22Rv1 (cell line): ENCODE measurements at regions not wholly inside any gene's neighbourhood (a gene's known extent, or its start where the extent isn't known, plus 50 kb on each side); places are given as distances from the start of the nearest gene placed in this dataset.
"Not testable (repeated sequence)": the region's sequence is repeated elsewhere in the genome, so short reads cannot be mapped to it uniquely, and the experiment has no call there.

Experiments
- H3K27ac ChIP-seq: fragments of 450-650 bp; 2 replicates; pipeline ENCODE4 v1.5.1; 2017
- ZFX ChIP-seq: fragments of 450-650 bp; IDR thresholded peaks from 2 replicates; pipeline ENCODE4 v1.6.1; 2017; ENCODE audit warnings: antibody characterized with exemption, borderline replicate concordance
- TF ChIP-seq, protein P1 (sequence below): fragments of 450-650 bp; IDR thresholded peaks from 2 replicates; pipeline ENCODE4 v1.5.1; 2017; ENCODE audit warnings: mild to moderate bottlenecking

DNA sequence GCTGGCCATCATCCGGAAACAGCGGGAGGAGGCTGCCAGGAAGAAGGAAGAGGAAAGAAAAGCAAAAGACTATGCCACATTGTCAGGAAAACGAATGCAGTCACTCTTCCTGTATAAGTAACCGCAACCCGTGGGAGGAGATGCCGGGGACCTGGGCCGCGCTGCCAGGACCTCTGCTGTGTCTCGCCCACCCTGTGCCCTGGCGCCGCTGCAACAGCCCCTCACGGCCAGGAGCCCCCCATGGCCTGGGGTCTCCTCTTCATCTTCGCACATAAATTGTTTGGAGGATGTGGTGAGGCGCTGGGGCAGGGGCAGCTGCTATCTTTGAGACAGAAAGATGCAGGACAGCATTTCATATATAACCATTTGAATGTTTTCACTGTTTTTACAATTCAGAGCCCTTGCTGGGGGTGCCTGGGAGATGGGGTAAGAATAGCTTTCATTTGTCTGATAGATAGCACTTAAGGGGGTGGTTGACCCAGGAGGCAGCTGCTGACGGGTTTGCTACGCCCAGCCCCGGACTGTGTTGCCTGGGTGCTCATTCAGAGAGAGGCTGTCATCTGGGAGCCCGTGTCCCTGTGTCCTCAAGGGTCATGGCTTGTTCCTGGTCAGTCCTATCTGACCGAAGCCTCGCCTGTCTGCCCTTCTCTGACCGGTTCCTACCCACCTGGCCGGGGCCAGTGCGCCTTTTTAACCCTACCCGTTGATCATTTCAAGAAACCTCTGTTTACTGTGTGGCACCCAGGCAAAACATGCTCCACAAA is 1067.7 kb upstream of the COX7C start:
- no peak overlapping the region for H3K27ac ChIP-seq
- TF ChIP-seq, protein P1, sequence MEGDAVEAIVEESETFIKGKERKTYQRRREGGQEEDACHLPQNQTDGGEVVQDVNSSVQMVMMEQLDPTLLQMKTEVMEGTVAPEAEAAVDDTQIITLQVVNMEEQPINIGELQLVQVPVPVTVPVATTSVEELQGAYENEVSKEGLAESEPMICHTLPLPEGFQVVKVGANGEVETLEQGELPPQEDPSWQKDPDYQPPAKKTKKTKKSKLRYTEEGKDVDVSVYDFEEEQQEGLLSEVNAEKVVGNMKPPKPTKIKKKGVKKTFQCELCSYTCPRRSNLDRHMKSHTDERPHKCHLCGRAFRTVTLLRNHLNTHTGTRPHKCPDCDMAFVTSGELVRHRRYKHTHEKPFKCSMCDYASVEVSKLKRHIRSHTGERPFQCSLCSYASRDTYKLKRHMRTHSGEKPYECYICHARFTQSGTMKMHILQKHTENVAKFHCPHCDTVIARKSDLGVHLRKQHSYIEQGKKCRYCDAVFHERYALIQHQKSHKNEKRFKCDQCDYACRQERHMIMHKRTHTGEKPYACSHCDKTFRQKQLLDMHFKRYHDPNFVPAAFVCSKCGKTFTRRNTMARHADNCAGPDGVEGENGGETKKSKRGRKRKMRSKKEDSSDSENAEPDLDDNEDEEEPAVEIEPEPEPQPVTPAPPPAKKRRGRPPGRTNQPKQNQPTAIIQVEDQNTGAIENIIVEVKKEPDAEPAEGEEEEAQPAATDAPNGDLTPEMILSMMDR, result no peak
- no peak for TF ChIP-seq ZFX

DNA sequence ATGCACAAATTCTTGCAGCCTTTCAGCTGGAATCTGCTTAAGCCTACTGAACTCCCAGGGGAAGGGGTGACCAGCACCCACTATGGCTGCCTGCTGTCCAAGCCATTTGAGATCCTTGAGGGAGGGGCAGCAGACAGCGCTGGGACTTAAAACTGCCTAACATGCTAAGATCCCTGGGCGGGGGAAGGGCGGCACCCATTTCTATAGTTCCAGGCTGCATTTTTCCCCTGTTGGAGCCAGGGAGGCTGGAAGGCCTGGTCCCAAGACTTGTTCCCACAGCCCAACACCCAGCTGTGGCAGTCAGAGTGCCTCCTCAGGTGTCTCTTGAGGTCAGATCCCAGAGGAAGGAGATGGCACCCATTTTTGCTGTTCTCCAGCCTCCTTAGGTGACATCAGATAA is 1061.3 kb upstream of the COX7C start:
- TF ChIP-seq ZFX, result no peak
- TF ChIP-seq, protein P1, result no peak

DNA sequence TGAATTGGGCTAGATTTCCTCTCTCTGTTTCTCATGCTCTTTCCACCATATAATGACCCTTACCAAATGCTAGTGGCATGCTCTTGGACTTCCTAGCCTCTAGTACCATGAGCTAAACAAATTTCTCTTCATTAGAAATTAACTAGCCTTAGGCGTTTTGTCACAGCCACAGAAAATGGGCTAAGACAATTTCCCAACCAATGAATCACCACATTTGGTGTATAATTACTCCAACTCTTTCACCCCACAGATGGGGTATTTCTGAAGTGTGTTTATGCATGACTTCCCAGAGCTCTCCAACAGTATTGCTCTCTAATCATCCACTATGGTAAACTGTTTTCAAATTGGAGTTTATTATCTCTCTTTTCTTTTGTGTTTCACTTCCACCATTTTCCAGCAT is 1041.1 kb upstream of the COX7C start:
- no peak overlapping the region for H3K27ac ChIP-seq
- no peak for TF ChIP-seq ZFX
- TF ChIP-seq, protein P1, result no peak

More for the DNA sequence above, 1061.3 kb upstream of the COX7C start:
- no peak overlapping the region for H3K27ac ChIP-seq

DNA sequence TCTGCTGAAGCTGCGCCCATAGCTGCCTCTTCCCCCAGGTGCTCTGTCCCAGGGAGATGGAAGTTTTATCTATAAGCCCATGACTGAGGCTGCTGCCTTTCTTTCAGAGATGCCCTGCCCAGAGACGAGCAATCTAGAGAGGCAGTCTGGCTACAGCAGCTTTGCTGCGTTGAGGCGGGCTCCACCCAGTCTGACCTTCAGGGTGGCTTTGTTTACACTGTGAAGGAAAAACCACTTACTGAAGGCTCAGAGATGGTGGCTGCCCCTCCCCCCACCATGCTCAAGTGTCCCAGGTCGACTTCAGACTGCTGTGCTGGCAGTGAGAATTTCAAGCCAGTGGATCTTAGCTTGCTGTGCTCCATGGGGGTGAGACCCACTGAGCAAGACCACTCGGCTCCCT is 1029.9 kb upstream of the COX7C start:
- not testable (repeated sequence) for H3K27ac ChIP-seq

DNA sequence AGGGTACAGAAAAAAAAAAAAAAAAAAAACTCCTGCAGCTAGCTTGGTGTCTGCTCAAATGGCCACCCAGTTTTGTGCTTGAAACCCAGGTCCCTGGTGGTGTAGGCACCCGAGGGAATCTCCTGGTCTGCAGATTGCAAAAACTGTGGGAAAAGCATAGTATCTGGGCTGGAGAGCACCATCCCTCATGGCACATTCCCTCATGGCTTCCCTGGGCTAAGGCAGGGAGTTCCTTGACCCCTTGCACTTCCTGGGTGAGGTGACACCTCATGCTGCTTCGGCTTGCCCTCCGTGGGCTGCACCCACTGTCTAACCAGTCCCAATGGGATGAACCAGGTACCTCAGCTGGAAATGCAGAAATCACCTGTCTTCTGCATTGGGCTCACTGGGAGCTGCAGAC is 1029.5 kb upstream of the COX7C start:
- H3K27ac ChIP-seq, result not testable (repeated sequence)

DNA sequence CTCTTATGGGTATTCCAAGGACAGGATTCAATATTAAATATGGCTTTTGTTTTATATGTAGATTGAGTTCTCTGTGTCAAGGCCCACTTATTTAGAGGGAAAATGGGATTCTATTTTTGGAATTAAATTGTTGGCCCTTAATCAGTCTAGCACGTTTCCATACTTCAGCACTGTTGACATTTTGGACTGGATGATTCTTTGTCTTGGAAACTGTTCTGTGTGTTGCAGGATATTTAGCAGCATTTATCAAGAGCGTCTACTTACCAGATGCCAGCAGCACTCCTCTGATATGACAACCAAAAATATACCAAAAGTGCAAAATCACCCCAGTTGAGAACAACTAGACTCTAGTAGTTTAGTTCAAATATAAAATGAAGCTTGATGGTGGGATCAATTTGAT is 1027.0 kb upstream of the COX7C start:
- H3K27ac ChIP-seq, result no peak overlapping the region
- TF ChIP-seq, protein P1, result no peak
- no peak for TF ChIP-seq ZFX

DNA sequence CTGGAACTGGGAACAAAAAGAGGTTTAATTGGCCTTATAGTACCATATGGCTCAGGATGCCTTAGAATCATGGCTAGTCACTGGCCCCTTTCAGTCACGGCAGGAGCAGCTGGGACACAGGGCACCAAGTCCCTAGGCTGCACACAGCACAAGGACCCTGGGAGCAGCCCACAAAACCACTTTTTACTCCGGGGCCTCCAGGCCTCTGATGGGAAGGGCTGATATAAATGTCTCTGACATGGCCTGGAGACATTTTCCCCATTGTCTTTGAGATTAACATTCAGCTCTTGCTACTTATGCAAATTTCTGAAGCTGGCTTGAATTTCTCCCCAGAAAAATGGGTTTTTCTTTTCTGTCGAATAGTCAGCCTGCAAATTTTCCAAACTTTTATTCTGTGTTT is 1026.4 kb upstream of the COX7C start:
- TF ChIP-seq ZFX, result no peak
- no peak overlapping the region for H3K27ac ChIP-seq

DNA sequence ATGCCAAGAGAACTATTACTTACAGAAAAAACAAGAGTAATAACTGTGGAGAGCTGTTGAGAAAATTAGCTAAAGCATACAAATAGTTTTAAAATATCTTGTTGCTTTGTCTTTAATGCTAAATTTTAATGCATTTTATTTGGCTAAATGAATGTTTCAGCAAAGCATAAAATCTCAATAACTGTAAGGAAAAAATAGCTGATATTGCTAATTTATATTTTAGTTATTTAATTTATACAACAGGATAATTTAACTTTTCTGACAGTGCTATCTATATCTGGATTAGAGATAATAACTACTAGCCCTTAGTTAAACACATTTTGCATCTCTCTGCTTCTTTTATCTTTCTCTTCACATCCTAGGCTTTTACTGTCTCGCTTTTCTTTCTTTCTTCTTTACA is 1014.9 kb upstream of the COX7C start:
- TF ChIP-seq, protein P1, result no peak
- no peak for TF ChIP-seq ZFX
- no peak overlapping the region for H3K27ac ChIP-seq

DNA sequence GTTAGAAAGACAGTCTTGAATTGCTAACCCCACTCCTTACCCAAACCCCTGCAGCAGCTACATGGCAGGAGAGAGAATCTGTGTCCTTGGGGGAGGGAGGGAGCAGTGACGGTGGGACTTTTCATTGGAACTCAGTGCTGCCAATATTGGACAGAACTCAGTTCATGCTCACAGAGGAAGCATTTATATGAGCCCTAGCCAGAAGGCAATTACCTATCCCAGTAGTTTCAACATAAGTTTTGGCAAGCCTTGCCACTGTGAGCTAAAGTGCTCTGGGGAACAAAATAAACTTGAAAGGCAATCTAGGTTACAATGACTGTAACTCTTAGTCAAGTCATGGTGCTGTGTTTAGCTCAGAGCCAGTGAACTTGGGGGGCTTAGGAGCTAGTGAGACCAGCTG is 1013.4 kb upstream of the COX7C start:
- no peak overlapping the region for H3K27ac ChIP-seq
- no peak for TF ChIP-seq ZFX
- TF ChIP-seq, protein P1, result no peak
